Adrenal gland (tissue), 5 donors: ENCODE measurements at regions not wholly inside any gene's neighbourhood (a gene's known extent, or its start where the extent isn't known, plus 50 kb on each side); places are given as distances from the start of the nearest gene placed in this dataset.

ENCODE experiments used
- CTCF ChIP-seq, 6 experiments: fragments of 450-650 bp in 4 of 6; fragments of 200-600 bp in 2 of 6; sonication (generic) in 1 of 6; IDR thresholded peaks; 1 replicate in 5 of 6; 2 replicates in 1 of 6; pipeline versions ENCODE4 v1.5.1 to v1.8.0; 2016 to 2021; ENCODE audit warnings: antibody characterized with exemption in 6 of 6, mild to moderate bottlenecking in 2 of 6, moderate library complexity in 1 of 6
- POLR2A ChIP-seq, 2 donors: fragments of 450-650 bp; IDR thresholded peaks; one replicate each; pipeline ENCODE4 v1.6.1; 2017; ENCODE audit warnings: antibody characterized with exemption in 2 of 2, mild to moderate bottlenecking in 2 of 2, moderate library complexity in 1 of 2
- donor health status: DM: no; HTN: no; CAD: no.

GRCh38 chr18:71936744-71937143, 607.4 kb downstream of the CBLN2 start:
- no peak for TF ChIP-seq CTCF (IDR thresholded peaks at IDR 0.05)
- TF ChIP-seq POLR2A (IDR thresholded peaks at IDR 0.05): no peak
